ENCODE measurements at regions not wholly inside any gene's neighbourhood (a gene's known extent, or its start where the extent isn't known, plus 50 kb on each side); places are given as distances from the start of the nearest gene placed in this dataset.

- DNase-seq (ENCODE audit: low read depth): no peak
- TF ChIP-seq CTCF (conservative IDR thresholded peaks at IDR 0.05; ENCODE audit: low read depth, low read length): no peak
- H3K4me3 ChIP-seq (ENCODE audit: low read length): no peak overlapping the region
Observed at GRCh38 chr3:166360720-166361119, 523.5 kb upstream of the BCHE start.

- no peak for TF ChIP-seq CTCF (conservative IDR thresholded peaks at IDR 0.05; ENCODE audit: low read depth, low read length)
- no peak for DNase-seq (ENCODE audit: low read depth)
Observed at GRCh38 chr3:166351461-166351860, 514.2 kb upstream of the BCHE start.

GRCh38 chr3:166340604-166341266 is 503.5 kb upstream of the BCHE start:
- no peak for DNase-seq (ENCODE audit: low read depth)
- no peak for TF ChIP-seq CTCF (conservative IDR thresholded peaks at IDR 0.05; ENCODE audit: low read depth, low read length)
- no peak overlapping the region for H3K4me3 ChIP-seq (ENCODE audit: low read length)

More at GRCh38 chr3:166351461-166351860, 514.2 kb upstream of the BCHE start:
- no peak overlapping the region for H3K4me3 ChIP-seq (ENCODE audit: low read length)

GRCh38 chr3:166324401-166324800 is 487.2 kb upstream of the BCHE start:
- no peak for DNase-seq (ENCODE audit: low read depth)
- no peak for TF ChIP-seq CTCF (conservative IDR thresholded peaks at IDR 0.05; ENCODE audit: low read depth, low read length)

GRCh38 chr3:166322391-166322790 is 485.2 kb upstream of the BCHE start:
- TF ChIP-seq CTCF (conservative IDR thresholded peaks at IDR 0.05; ENCODE audit: low read depth, low read length): no peak
- no peak for DNase-seq (ENCODE audit: low read depth)
- H3K4me3 ChIP-seq (ENCODE audit: low read length): no peak overlapping the region

More at GRCh38 chr3:166324401-166324800, 487.2 kb upstream of the BCHE start:
- no peak overlapping the region for H3K4me3 ChIP-seq (ENCODE audit: low read length)

- DNase-seq (ENCODE audit: low read depth): no peak
- H3K4me3 ChIP-seq (ENCODE audit: low read length): no peak overlapping the region
- no peak for TF ChIP-seq CTCF (conservative IDR thresholded peaks at IDR 0.05; ENCODE audit: low read depth, low read length)
Observed at GRCh38 chr3:166307756-166308350, 470.6 kb upstream of the BCHE start.

GRCh38 chr3:166304584-166304983 is 467.4 kb upstream of the BCHE start:
- TF ChIP-seq CTCF (conservative IDR thresholded peaks at IDR 0.05; ENCODE audit: low read depth, low read length): no peak
- no peak for DNase-seq (ENCODE audit: low read depth)
- no peak overlapping the region for H3K4me3 ChIP-seq (ENCODE audit: low read length)
